ENCODE measurements at regions not wholly inside any gene's neighbourhood (a gene's known extent, or its start where the extent isn't known, plus 50 kb on each side); places are given as distances from the start of the nearest gene placed in this dataset.

DNA sequence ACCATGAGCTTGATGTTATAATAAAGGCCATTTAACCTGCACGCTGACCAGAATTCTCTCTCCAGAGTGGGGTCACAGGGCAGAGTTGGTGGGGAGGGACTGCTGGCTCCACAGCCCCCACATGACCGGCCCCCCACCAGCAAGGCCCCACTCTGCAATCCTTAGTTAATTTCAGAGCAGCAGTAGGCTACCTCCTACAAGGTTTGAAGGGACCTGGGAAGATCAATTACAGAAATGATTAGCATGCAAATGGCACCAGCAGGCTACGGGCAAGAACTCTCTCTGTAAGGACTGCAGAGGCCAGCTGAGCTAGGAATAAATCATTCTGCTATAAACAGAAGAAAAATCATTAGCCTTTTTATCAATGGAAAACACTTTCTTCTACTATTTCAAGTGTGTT lies 135.3 kb downstream of the C1D start:
- no peak overlapping the region for H3K9ac ChIP-seq (ENCODE audit: low read length)
- H3K79me2 ChIP-seq (ENCODE audit: insufficient read depth, low read length): no peaks in the 10 kb centered on the region
- H3K4me3 ChIP-seq (ENCODE audit: low read depth, low read length, poor library complexity, severe bottlenecking): no peak overlapping the region
- H3K36me3 ChIP-seq (ENCODE audit: insufficient read depth, low read length): no peaks in the 10 kb centered on the region
- no peaks in the 10 kb centered on the region for H3K9me2 ChIP-seq (ENCODE audit: low read depth, low read length)
- H2AFZ ChIP-seq (ENCODE audit: low read length): no peak overlapping the region
- no peak for TF ChIP-seq EZH2 (IDR thresholded peaks at IDR 0.05; ENCODE audit: borderline replicate concordance, low read length)
- TF ChIP-seq, protein P1, sequence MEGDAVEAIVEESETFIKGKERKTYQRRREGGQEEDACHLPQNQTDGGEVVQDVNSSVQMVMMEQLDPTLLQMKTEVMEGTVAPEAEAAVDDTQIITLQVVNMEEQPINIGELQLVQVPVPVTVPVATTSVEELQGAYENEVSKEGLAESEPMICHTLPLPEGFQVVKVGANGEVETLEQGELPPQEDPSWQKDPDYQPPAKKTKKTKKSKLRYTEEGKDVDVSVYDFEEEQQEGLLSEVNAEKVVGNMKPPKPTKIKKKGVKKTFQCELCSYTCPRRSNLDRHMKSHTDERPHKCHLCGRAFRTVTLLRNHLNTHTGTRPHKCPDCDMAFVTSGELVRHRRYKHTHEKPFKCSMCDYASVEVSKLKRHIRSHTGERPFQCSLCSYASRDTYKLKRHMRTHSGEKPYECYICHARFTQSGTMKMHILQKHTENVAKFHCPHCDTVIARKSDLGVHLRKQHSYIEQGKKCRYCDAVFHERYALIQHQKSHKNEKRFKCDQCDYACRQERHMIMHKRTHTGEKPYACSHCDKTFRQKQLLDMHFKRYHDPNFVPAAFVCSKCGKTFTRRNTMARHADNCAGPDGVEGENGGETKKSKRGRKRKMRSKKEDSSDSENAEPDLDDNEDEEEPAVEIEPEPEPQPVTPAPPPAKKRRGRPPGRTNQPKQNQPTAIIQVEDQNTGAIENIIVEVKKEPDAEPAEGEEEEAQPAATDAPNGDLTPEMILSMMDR (IDR thresholded peaks at IDR 0.05; ENCODE audit: low read length): no peak
- no peaks in the 10 kb centered on the region for H3K27me3 ChIP-seq (ENCODE audit: insufficient read depth, low read length)
- no peaks in the 10 kb centered on the region for H3K4me1 ChIP-seq (ENCODE audit: insufficient read depth, low read length, severe bottlenecking)
- no peaks in the 10 kb centered on the region for H3F3A ChIP-seq (ENCODE audit: insufficient read depth, low read length)
- no peak overlapping the region for H3K4me2 ChIP-seq (ENCODE audit: low read length)
- no peaks in the 10 kb centered on the region for H3K9me3 ChIP-seq (ENCODE audit: low read length)
- no peak overlapping the region for H3K27ac ChIP-seq (ENCODE audit: low read depth, low read length, poor library complexity, severe bottlenecking)
- no peaks in the 10 kb centered on the region for H4K20me1 ChIP-seq (ENCODE audit: insufficient read depth, low read length)

DNA sequence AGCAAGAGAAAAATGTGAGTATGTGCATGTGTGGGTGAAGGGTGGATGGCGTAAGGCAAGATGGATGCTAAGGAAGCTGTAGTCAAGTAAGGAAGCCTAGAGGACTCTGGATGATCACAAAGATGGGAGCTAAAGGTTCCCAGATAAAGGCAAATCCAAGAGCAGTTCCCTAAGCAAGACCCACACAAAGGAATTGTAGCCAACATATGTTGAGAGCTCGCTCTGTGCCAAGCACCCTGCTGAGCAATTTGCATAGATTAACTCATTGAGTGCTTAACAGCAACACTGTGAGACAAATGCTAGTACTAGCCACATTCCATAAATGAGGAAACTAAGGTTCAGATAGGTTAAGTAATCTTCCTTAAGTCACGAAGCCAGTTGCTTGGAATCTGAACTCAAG lies 132.6 kb downstream of the C1D start:
- Histone ChIP-seq H4K20me1 (ENCODE audit: insufficient read depth, low read length) (no peaks in the 10 kb centered on the region), H3K4me2 (ENCODE audit: low read length) (no peak overlapping the region), H3K4me3 (ENCODE audit: low read depth, low read length, poor library complexity, severe bottlenecking) (no peak overlapping the region), H2AFZ (ENCODE audit: low read length) (no peak overlapping the region), H3F3A (ENCODE audit: insufficient read depth, low read length) (no peaks in the 10 kb centered on the region), H3K27ac (ENCODE audit: low read depth, low read length, poor library complexity, severe bottlenecking) (no peak overlapping the region), H3K9me3 (ENCODE audit: low read length) (no peaks in the 10 kb centered on the region), H3K27me3 (ENCODE audit: insufficient read depth, low read length) (no peaks in the 10 kb centered on the region), H3K36me3 (ENCODE audit: insufficient read depth, low read length) (no peaks in the 10 kb centered on the region), H3K9ac (ENCODE audit: low read length) (no peak overlapping the region), H3K4me1 (ENCODE audit: insufficient read depth, low read length, severe bottlenecking) (no peaks in the 10 kb centered on the region), H3K9me2 (ENCODE audit: low read depth, low read length) (no peaks in the 10 kb centered on the region), H3K79me2 (ENCODE audit: insufficient read depth, low read length) (no peaks in the 10 kb centered on the region)
- TF ChIP-seq, protein P1 (IDR thresholded peaks at IDR 0.05; ENCODE audit: low read length): no peak
- TF ChIP-seq EZH2 (IDR thresholded peaks at IDR 0.05; ENCODE audit: borderline replicate concordance, low read length): no peak

DNA sequence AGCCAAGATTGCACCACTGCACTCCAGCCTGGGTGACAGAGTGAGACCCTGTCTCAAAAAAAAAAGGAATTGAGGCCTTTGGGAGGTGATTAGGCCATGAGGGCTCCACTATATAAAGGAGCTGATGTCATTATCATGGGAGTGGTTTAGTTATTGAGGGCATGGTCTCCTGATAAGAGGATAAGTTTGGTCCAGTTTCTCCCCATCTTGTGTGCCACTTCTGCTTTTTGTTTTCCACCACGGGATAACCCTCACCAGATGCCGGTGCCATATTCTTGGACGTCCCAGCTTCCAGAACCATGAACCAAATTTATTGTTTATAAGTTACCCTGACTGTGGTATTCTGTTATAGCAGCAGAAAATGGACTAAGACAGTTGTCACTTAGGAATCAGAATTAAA lies 125.8 kb downstream of the C1D start:
- Histone ChIP-seq H4K20me1 (ENCODE audit: insufficient read depth, low read length) (no peaks in the 10 kb centered on the region), H2AFZ (ENCODE audit: low read length) (no peak overlapping the region), H3K9ac (ENCODE audit: low read length) (no peak overlapping the region), H3K27ac (ENCODE audit: low read depth, low read length, poor library complexity, severe bottlenecking) (no peak overlapping the region), H3K27me3 (ENCODE audit: insufficient read depth, low read length) (no peaks in the 10 kb centered on the region; the same call in 1 of the 2 replicates), H3K9me3 (ENCODE audit: low read length) (no peaks in the 10 kb centered on the region), H3F3A (ENCODE audit: insufficient read depth, low read length) (no peaks in the 10 kb centered on the region), H3K4me3 (ENCODE audit: low read depth, low read length, poor library complexity, severe bottlenecking) (no peak overlapping the region), H3K4me2 (ENCODE audit: low read length) (no peak overlapping the region), H3K9me2 (ENCODE audit: low read depth, low read length) (no peaks in the 10 kb centered on the region), H3K79me2 (ENCODE audit: insufficient read depth, low read length) (no peaks in the 10 kb centered on the region), H3K4me1 (ENCODE audit: insufficient read depth, low read length, severe bottlenecking) (no peaks in the 10 kb centered on the region), H3K36me3 (ENCODE audit: insufficient read depth, low read length) (no peaks in the 10 kb centered on the region)
- no peak for TF ChIP-seq EZH2 (IDR thresholded peaks at IDR 0.05; ENCODE audit: borderline replicate concordance, low read length)
- TF ChIP-seq, protein P1 (IDR thresholded peaks at IDR 0.05; ENCODE audit: low read length): no peak

Data from OCI-LY1 (cell line).